GM12878 (cell line): ENCODE measurements at regions not wholly inside any gene's neighbourhood (a gene's known extent, or its start where the extent isn't known, plus 50 kb on each side); places are given as distances from the start of the nearest gene placed in this dataset.

Experiments
- ATAC-seq: fragments of 200-7000 bp; cut with Tn5 transposase; 3 replicates; pipeline ENCODE4 v1.9.1; 2020; ENCODE audit warnings: mild to moderate bottlenecking, moderate library complexity
- BruUV-seq: library from RNA; stranded (reverse); fragments of 400-500 nt; replicated peaks from 2 replicates; lab custom pipeline; 2021; lab: Mats Ljungman, UMichigan
- CTCF ChIA-PET: fragments of 300-600 bp; sonication (Branson Sonifier 250); formaldehyde crosslinking; extraction: SDS; loops from one replicate; lab custom pipeline; 2021; ENCODE audit warnings: inconsistent platforms; lab: Yijun Ruan, JAX
- POLR2A ChIA-PET: fragments of 350-600 bp; formaldehyde crosslinking; extraction: SDS; loops from one replicate; lab custom pipeline; 2021; ENCODE audit warnings: inconsistent platforms; lab: Charles Lee
- RAD21 ChIA-PET: fragments of 300-600 bp; sonication (Branson Sonifier 250); formaldehyde crosslinking; loops from one replicate; lab custom pipeline; 2023; ENCODE audit warnings: antibody characterized with exemption; ENCODE audit not compliant: unreplicated experiment; lab: Charles Lee
- SMC1A ChIA-PET: fragments of 300-600 bp; sonication (Branson Sonifier 250); formaldehyde crosslinking; loops from one replicate; lab custom pipeline; 2023; ENCODE audit not compliant: unreplicated experiment, uncharacterized antibody; lab: Charles Lee
- DNase-seq: peaks from one replicate; pipeline ENCODE4 v3.0.0-alpha.2; 2011; ENCODE audit warnings: low read depth, low spot score
- FAIRE-seq: peaks from 3 replicates; lab custom pipeline; 2011; peaks lifted over from hg19 to GRCh38; lab: Jason Lieb, UNC
- H2AFZ ChIP-seq: 2 replicates; pipeline ENCODE4 v1.6.0; 2011; ENCODE audit warnings: low read depth, low read length, control low read depth; ENCODE audit not compliant: control insufficient read depth
- H3K27ac ChIP-seq: 2 replicates; pipeline ENCODE4 v1.5.1; 2011; ENCODE audit warnings: control low read depth; ENCODE audit not compliant: control insufficient read depth, insufficient read depth
- H3K27me3 ChIP-seq, 2 experiments: replicated peaks in 1 of 2; 2 replicates each; pipeline versions ENCODE4 v1.6.0 to v1.6.1; 2011; ENCODE audit warnings: low read length in 1 of 2; ENCODE audit not compliant: control insufficient read depth in 2 of 2, insufficient read depth in 2 of 2
- H3K36me3 ChIP-seq, 2 experiments: 2 replicates each; pipeline ENCODE4 v1.5.1; 2011; ENCODE audit warnings: low read length in 1 of 2; ENCODE audit not compliant: control insufficient read depth in 2 of 2, insufficient read depth in 2 of 2
- H3K4me1 ChIP-seq: 2 replicates; pipeline ENCODE4 v1.6.1; 2011; ENCODE audit warnings: mild to moderate bottlenecking, low read length, moderate library complexity, mixed read lengths; ENCODE audit not compliant: control insufficient read depth, insufficient read depth
- H3K4me2 ChIP-seq: 2 replicates; pipeline ENCODE4 v1.6.0; 2011; ENCODE audit warnings: control low read depth; ENCODE audit not compliant: control insufficient read depth, insufficient read depth
- H3K4me3 ChIP-seq: fragments of 200-600 bp; sonication (generic); 2 replicates; pipeline ENCODE4 v1.5.1; 2016
- H3K79me2 ChIP-seq: 2 replicates; pipeline ENCODE4 v1.6.0; 2011; ENCODE audit warnings: low read length; ENCODE audit not compliant: control insufficient read depth, insufficient read depth
- H3K9ac ChIP-seq: 2 replicates; pipeline ENCODE4 v1.8.0; 2011; ENCODE audit warnings: low read length, control low read depth, mixed read lengths; ENCODE audit not compliant: control insufficient read depth, insufficient read depth
- H3K9me3 ChIP-seq: replicated peaks from 3 replicates; pipeline ENCODE4 v1.5.1; 2011; ENCODE audit warnings: mild to moderate bottlenecking, low read length; ENCODE audit not compliant: control insufficient read depth, insufficient read depth
- H4K20me1 ChIP-seq: 2 replicates; pipeline ENCODE4 v1.6.0; 2011; ENCODE audit not compliant: control insufficient read depth, insufficient read depth
- BCL11A ChIP-seq: IDR thresholded peaks from 2 replicates; pipeline ENCODE4 v1.6.1; 2011; ENCODE audit warnings: low read depth, low read length
- BHLHE40 ChIP-seq, 2 experiments: fragments of 450-650 bp in 1 of 2; IDR thresholded peaks; 2 replicates each; pipeline ENCODE4 v1.6.1; 2011 to 2017; ENCODE audit warnings: low read depth in 2 of 2, borderline replicate concordance in 1 of 2, improper control_type of control experiment in 1 of 2, low read length in 1 of 2, mild to moderate bottlenecking in 1 of 2
- CEBPB ChIP-seq, 2 experiments: fragments of 150-350 bp in 1 of 2; IDR thresholded peaks; 2 replicates each; pipeline ENCODE4 v1.6.1; 2012 to 2014; ENCODE audit warnings: low read depth in 2 of 2, low read length in 2 of 2, borderline replicate concordance in 1 of 2, inconsistent platforms in 1 of 2
- EP300 ChIP-seq, 2 experiments: fragments of 150-350 bp in 1 of 2; IDR thresholded peaks; 2 replicates each; pipeline ENCODE4 v1.6.1; 2011 to 2012; ENCODE audit warnings: low read depth in 2 of 2, low read length in 2 of 2, borderline replicate concordance in 1 of 2, improper control_type of control experiment in 1 of 2, inconsistent platforms in 1 of 2; ENCODE audit not compliant: control insufficient read depth in 1 of 2
- IKZF2 ChIP-seq, 2 experiments: fragments of 450-650 bp; IDR thresholded peaks; 2 replicates each; pipeline ENCODE4 v1.6.1; 2017; ENCODE audit warnings: mild to moderate bottlenecking in 2 of 2, moderate library complexity in 2 of 2
- KLF5 ChIP-seq: fragments of 450-650 bp; IDR thresholded peaks from 2 replicates; pipeline ENCODE4 v1.6.1; 2014; ENCODE audit warnings: mild to moderate bottlenecking; ENCODE audit not compliant: partially characterized antibody
- MXI1 ChIP-seq: fragments of 150-350 bp; IDR thresholded peaks from 2 replicates; pipeline ENCODE4 v1.6.1; 2011; ENCODE audit warnings: low read depth, mild to moderate bottlenecking, inconsistent platforms, low read length, improper control_type of control experiment
- NR2C1 ChIP-seq: fragments of 450-650 bp; IDR thresholded peaks from 2 replicates; pipeline ENCODE4 v1.6.1; 2017; ENCODE audit warnings: antibody characterized with exemption, mild to moderate bottlenecking, moderate library complexity
- SIN3A ChIP-seq: IDR thresholded peaks from 2 replicates; pipeline ENCODE4 v1.6.1; 2012; ENCODE audit warnings: low read depth, low read length, improper control_type of control experiment
- SREBF1 ChIP-seq: IDR thresholded peaks from 2 replicates; pipeline ENCODE4 v1.6.1; 2012; ENCODE audit warnings: mild to moderate bottlenecking, low read length
- TCF12 ChIP-seq: IDR thresholded peaks from 2 replicates; pipeline ENCODE4 v1.6.1; 2011; ENCODE audit warnings: low read depth, mild to moderate bottlenecking, low read length
- ZBED1 ChIP-seq: IDR thresholded peaks from 2 replicates; pipeline ENCODE4 v1.6.1; 2016; ENCODE audit warnings: borderline replicate concordance
- ZBTB33 ChIP-seq: fragments of 450-650 bp; IDR thresholded peaks from 2 replicates; pipeline ENCODE4 v1.6.1; 2017; ENCODE audit warnings: mild to moderate bottlenecking
- ZNF207 ChIP-seq: fragments of 450-650 bp; IDR thresholded peaks from 2 replicates; pipeline ENCODE4 v1.6.1; 2014; ENCODE audit warnings: antibody characterized with exemption, mild to moderate bottlenecking, borderline replicate concordance
- ZNF24 ChIP-seq: fragments of 450-650 bp; IDR thresholded peaks from 2 replicates; pipeline ENCODE4 v1.6.1; 2017; ENCODE audit warnings: antibody characterized with exemption, mild to moderate bottlenecking
- ZNF622 ChIP-seq: fragments of 450-650 bp; IDR thresholded peaks from 2 replicates; pipeline ENCODE4 v1.6.1; 2017; ENCODE audit warnings: mild to moderate bottlenecking, inconsistent platforms
- WGBS: methylation state at CpG from one replicate; pipeline ENCODE4 v1.1.6; 2016; ENCODE audit warnings: low lambda C conversion rate; ENCODE audit not compliant: insufficient replicate concordance, insufficient coverage; ENCODE audit errors: missing lambda C conversion rate; 5-methylcytosine and 5-hydroxymethylcytosine counted together
- in situ Hi-C: fragments of 300-500 bp; cut with MboI; formaldehyde crosslinking; loops from 9 replicates; pipeline ENCODE4 v1.14.3; 2018; ENCODE audit warnings: mixed read lengths
- intact Hi-C: fragments of 100-400 bp; cut with micrococcal nuclease; formaldehyde crosslinking; loops from one replicate; pipeline ENCODE4 v1.14.2; 2022; ENCODE audit not compliant: unreplicated experiment
- TF ChIP-seq, protein P1 (sequence below): IDR thresholded peaks from 2 replicates; pipeline ENCODE4 v1.6.1; 2011; ENCODE audit warnings: borderline replicate concordance, low read depth, mild to moderate bottlenecking, moderate library complexity, low read length; ENCODE audit not compliant: insufficient read depth, poor library complexity, severe bottlenecking

DNA sequence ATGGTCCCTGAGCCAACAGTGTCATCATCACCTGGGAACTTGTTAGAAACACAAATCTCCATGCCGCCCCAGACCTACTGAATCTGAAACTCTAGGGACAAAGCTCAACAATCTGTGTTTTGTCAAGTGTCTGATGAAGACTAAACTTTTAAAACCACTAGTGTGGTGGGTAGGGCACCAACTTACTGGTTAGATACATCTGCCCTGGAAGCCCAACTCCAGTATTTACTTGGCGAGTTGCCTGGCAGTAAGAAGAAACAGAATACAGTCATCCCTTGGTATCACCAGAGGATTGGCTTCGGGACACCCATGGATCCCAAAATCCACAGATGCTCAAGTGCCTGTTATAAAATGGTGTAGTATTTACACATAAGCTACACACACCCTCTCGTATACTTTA is 367.9 kb upstream of the DUSP10 start:
- 49% methylated on average over 4 of the region's 4 CpGs for WGBS
- Histone ChIP-seq H3K9me3 (no peaks in the 10 kb centered on the region), H3K9ac (no peak overlapping the region), H3K79me2 (no peaks in the 10 kb centered on the region), H3K4me3 (no peak overlapping the region), H3K36me3 (no peaks in the 10 kb centered on the region), H2AFZ (no peak overlapping the region), H3K27ac (no peak overlapping the region), H3K27me3 (no peaks in the 10 kb centered on the region), H3K4me1 (no peaks in the 10 kb centered on the region), H3K4me2 (no peak overlapping the region), H4K20me1 (no peaks in the 10 kb centered on the region)
- FAIRE-seq = no peak
- CTCF ChIA-PET = interaction anchor here (1.1 kb wide), 1 partner anchor 14 kb away, joined by 3 read pairs; no protein-coding TSS in a partner anchor
- in situ Hi-C loops (loop anchor here (10.0 kb wide), 1 partner anchor 345 kb away; no protein-coding TSS in a partner anchor), intact Hi-C loops (no loop called here)
- BruUV-seq = no TSS peak
- RAD21 ChIA-PET = no interaction called here
- SMC1A ChIA-PET = interaction anchor here (1.1 to 1.2 kb wide), 2 partner anchors 10 to 18 kb away, joined by 3 read pairs; no protein-coding TSS in a partner anchor
- DNase-seq = no peak
- no peak for ATAC-seq
- TF ChIP-seq SREBF1 (no peak), BCL11A (no peak), ZBTB33 (no peak), ZNF24 (no peak)
- POLR2A ChIA-PET = no interaction called here

- Histone ChIP-seq H2AFZ (no peak overlapping the region), H3K27me3 (no peaks in the 10 kb centered on the region), H3K27ac (no peak overlapping the region), H3K4me1 (no peaks in the 10 kb centered on the region), H3K9ac (no peak overlapping the region), H3K4me2 (no peak overlapping the region), H4K20me1 (no peaks in the 10 kb centered on the region), H3K79me2 (no peaks in the 10 kb centered on the region), H3K36me3 (no peaks in the 10 kb centered on the region), H3K4me3 (no peak overlapping the region), H3K9me3 (no peaks in the 10 kb centered on the region)
- no peak for ATAC-seq
- no peak for FAIRE-seq
- DNase-seq = no peak
- SMC1A ChIA-PET = interaction anchor here (0.7 kb wide), 1 partner anchor 12 kb away, joined by 3 read pairs; no protein-coding TSS in a partner anchor
- RAD21 ChIA-PET = no interaction called here
- 36% methylated on average over 4 of the region's 4 CpGs for WGBS
- POLR2A ChIA-PET = no interaction called here
- in situ Hi-C loops = no loop called here
- CTCF ChIA-PET = no interaction called here
- BruUV-seq = no TSS peak
- TF ChIP-seq ZNF207 = no peak
- no peak for TF ChIP-seq MXI1
- no peak for TF ChIP-seq EP300 (IDR thresholded peaks at IDR 0.05; ENCODE audit: borderline replicate concordance in 1 of 2, control insufficient read depth in 1 of 2, low read depth in 2 of 2, low read length in 2 of 2)
- TF ChIP-seq TCF12 = no peak
- no peak for TF ChIP-seq KLF5
- TF ChIP-seq CEBPB (IDR thresholded peaks at IDR 0.05; ENCODE audit: borderline replicate concordance in 1 of 2, low read depth in 2 of 2, low read length in 2 of 2) = no peak
- no peak for TF ChIP-seq NR2C1
- TF ChIP-seq, protein P1, sequence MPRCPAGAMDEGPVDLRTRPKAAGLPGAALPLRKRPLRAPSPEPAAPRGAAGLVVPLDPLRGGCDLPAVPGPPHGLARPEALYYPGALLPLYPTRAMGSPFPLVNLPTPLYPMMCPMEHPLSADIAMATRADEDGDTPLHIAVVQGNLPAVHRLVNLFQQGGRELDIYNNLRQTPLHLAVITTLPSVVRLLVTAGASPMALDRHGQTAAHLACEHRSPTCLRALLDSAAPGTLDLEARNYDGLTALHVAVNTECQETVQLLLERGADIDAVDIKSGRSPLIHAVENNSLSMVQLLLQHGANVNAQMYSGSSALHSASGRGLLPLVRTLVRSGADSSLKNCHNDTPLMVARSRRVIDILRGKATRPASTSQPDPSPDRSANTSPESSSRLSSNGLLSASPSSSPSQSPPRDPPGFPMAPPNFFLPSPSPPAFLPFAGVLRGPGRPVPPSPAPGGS = no peak
- TF ChIP-seq SIN3A = no peak
- TF ChIP-seq ZBED1 = no peak
- no peak for TF ChIP-seq IKZF2 (IDR thresholded peaks at IDR 0.05)
- TF ChIP-seq BHLHE40 (IDR thresholded peaks at IDR 0.05; ENCODE audit: borderline replicate concordance in 1 of 2, low read depth in 2 of 2, low read length in 1 of 2) = no peak
- TF ChIP-seq ZNF622 = no peak
- intact Hi-C loops = no loop called here
These were observed 366.1 kb upstream of the DUSP10 start for GRCh38 chr1:222107975-222108374.
